A549 (cell line): ENCODE measurements at regions not wholly inside any gene's neighbourhood (a gene's known extent, or its start where the extent isn't known, plus 50 kb on each side); places are given as distances from the start of the nearest gene placed in this dataset.

Experiments used
- CHD2 ChIP-seq: fragments of 150-350 bp; IDR thresholded peaks from 2 replicates; pipeline ENCODE4 v1.6.1; 2014; ENCODE audit warnings: low read length; ENCODE audit not compliant: partially characterized antibody
- CHD4 ChIP-seq: fragments of 200-600 bp; sonication (generic); IDR thresholded peaks from 2 replicates; pipeline ENCODE4 v1.6.1; 2016; ENCODE audit warnings: antibody characterized with exemption, mild to moderate bottlenecking, borderline replicate concordance
- CTCF ChIP-seq: fragments of >200 bp; sonication (Bioruptor Twin); formaldehyde crosslinking; IDR thresholded peaks from 3 replicates; pipeline ENCODE4 v1.5.1; 2016
- EP300 ChIP-seq, 2 experiments: fragments of >200 bp; sonication (Bioruptor Twin); formaldehyde crosslinking; IDR thresholded peaks; 2 replicates in 1 of 2; 3 replicates in 1 of 2; pipeline ENCODE4 v1.6.1; 2016 to 2017
- JUNB ChIP-seq: fragments of >200 bp; sonication (Bioruptor Twin); formaldehyde crosslinking; IDR thresholded peaks from 2 replicates; pipeline ENCODE4 v1.6.1; 2016
- MAFK ChIP-seq: fragments of 450-650 bp; IDR thresholded peaks from 2 replicates; pipeline ENCODE4 v1.6.1; 2014; ENCODE audit not compliant: partially characterized antibody
- MYC ChIP-seq: IDR thresholded peaks from 2 replicates; pipeline ENCODE4 v1.6.1; 2012; ENCODE audit warnings: mild to moderate bottlenecking, inconsistent platforms, low read length, improper control_type of control experiment, borderline replicate concordance
- POLR2A ChIP-seq: IDR thresholded peaks from 2 replicates; pipeline ENCODE4 v1.6.1; 2012; ENCODE audit warnings: mild to moderate bottlenecking, low read length
- TF ChIP-seq, protein P1 (sequence below): IDR thresholded peaks from 2 replicates; pipeline ENCODE4 v1.6.1; 2012; ENCODE audit warnings: low read depth, borderline replicate concordance

DNA sequence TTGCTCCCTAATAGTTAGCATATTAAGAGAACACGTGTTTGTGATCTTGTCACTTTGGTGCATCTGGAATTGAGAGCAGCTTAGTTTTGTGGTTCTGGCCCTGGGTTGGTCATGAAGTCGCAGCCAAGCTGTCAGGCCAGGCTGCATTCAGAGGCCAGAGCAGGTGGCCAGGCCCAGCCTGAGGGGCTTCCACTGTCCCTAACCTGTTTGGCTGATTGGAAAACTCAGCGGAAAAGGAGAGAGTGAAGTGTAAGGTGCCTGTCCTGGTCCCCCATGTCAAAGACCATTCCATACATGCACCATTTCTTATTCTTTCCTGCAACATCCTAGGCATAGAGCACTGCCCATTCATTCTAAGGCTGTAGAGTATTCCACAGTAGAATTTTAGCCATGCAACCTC is 111.5 kb upstream of the IGLL5 start:
- TF ChIP-seq MAFK (no peak), CTCF (no peak), MYC (no peak), CHD2 (no peak), EP300 (IDR thresholded peaks at IDR 0.05) (no peak), JUNB (no peak), CHD4 (no peak), POLR2A (no peak)
- TF ChIP-seq, protein P1, sequence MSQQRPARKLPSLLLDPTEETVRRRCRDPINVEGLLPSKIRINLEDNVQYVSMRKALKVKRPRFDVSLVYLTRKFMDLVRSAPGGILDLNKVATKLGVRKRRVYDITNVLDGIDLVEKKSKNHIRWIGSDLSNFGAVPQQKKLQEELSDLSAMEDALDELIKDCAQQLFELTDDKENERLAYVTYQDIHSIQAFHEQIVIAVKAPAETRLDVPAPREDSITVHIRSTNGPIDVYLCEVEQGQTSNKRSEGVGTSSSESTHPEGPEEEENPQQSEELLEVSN = no peak
